ENCODE measurements at regions not wholly inside any gene's neighbourhood (a gene's known extent, or its start where the extent isn't known, plus 50 kb on each side); places are given as distances from the start of the nearest gene placed in this dataset. TPM values are rescaled to one million over a fixed set of nuclear protein-coding genes. Genes with fewer than 3 reads are reported as not detected.

Small RNAs in the stretch of these regions (small RNA-seq; reads per million reads assigned to genes)
- gene AL353803.5 (ENCODE audit: insufficient read depth) (not detected), gene RN7SL159P (ENCODE audit: insufficient read depth) (not detected)
